Hepatocyte (in vitro differentiated cells): ENCODE measurements at regions not wholly inside any gene's neighbourhood (a gene's known extent, or its start where the extent isn't known, plus 50 kb on each side); places are given as distances from the start of the nearest gene placed in this dataset.

Experiments
- EZH2 ChIP-seq: fragments of 200-600 bp; sonication (generic); IDR thresholded peaks from 2 replicates; pipeline ENCODE4 v1.6.1; 2016; ENCODE audit warnings: antibody characterized with exemption, mild to moderate bottlenecking, borderline replicate concordance
- EZH2phosphoT487 ChIP-seq: fragments of 200-600 bp; sonication (generic); IDR thresholded peaks from one replicate; pipeline ENCODE4 v1.6.1; 2018; ENCODE audit warnings: antibody characterized with exemption, mild to moderate bottlenecking, low read depth, moderate library complexity; ENCODE audit not compliant: unreplicated experiment, severe bottlenecking
- TF ChIP-seq, protein P1 (sequence below): fragments of 200-600 bp; sonication (generic); IDR thresholded peaks from 2 replicates; pipeline ENCODE4 v1.5.1; 2016; ENCODE audit warnings: antibody characterized with exemption, mild to moderate bottlenecking; ENCODE audit not compliant: poor library complexity

DNA sequence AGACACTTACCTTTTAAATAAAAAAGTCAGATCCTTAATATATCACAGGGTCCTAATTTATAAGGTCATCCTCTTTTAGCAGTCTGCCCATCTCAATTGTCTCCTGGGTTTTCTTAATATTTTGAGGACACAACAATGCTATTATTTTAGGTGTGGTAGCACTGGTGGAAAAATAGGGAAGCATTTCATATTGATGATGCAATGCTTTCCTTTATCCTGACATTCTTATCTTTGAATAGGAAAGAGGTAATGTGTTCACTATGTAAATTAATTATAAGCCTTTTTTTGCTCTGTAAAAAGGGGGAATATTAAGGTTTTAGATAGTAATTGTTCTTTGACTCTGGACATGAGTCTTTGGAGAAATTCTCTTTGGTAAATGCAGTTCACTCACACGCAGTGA lies 164.7 kb downstream of the YTHDC2 start:
- TF ChIP-seq EZH2phosphoT487: no peak
- TF ChIP-seq, protein P1, sequence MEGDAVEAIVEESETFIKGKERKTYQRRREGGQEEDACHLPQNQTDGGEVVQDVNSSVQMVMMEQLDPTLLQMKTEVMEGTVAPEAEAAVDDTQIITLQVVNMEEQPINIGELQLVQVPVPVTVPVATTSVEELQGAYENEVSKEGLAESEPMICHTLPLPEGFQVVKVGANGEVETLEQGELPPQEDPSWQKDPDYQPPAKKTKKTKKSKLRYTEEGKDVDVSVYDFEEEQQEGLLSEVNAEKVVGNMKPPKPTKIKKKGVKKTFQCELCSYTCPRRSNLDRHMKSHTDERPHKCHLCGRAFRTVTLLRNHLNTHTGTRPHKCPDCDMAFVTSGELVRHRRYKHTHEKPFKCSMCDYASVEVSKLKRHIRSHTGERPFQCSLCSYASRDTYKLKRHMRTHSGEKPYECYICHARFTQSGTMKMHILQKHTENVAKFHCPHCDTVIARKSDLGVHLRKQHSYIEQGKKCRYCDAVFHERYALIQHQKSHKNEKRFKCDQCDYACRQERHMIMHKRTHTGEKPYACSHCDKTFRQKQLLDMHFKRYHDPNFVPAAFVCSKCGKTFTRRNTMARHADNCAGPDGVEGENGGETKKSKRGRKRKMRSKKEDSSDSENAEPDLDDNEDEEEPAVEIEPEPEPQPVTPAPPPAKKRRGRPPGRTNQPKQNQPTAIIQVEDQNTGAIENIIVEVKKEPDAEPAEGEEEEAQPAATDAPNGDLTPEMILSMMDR: no peak
- no peak for TF ChIP-seq EZH2
